Fibroblast of the aortic adventitia (primary cell): ENCODE measurements at regions not wholly inside any gene's neighbourhood (a gene's known extent, or its start where the extent isn't known, plus 50 kb on each side); places are given as distances from the start of the nearest gene placed in this dataset.

Experiments used
- DNase-seq: peaks from one replicate; pipeline ENCODE4 v3.0.0-alpha.2; 2010; ENCODE audit warnings: low read depth
- H3K4me3 ChIP-seq: 2 replicates; pipeline ENCODE4 v1.5.1; 2011; ENCODE audit warnings: low read depth, mild to moderate bottlenecking, control low read depth, low read length, moderate library complexity
- TF ChIP-seq, protein P1 (sequence below): IDR thresholded peaks from 2 replicates; pipeline ENCODE4 v1.5.1; 2011; ENCODE audit warnings: mild to moderate bottlenecking, low read length, control low read depth, inconsistent platforms; ENCODE audit not compliant: insufficient read depth

DNA sequence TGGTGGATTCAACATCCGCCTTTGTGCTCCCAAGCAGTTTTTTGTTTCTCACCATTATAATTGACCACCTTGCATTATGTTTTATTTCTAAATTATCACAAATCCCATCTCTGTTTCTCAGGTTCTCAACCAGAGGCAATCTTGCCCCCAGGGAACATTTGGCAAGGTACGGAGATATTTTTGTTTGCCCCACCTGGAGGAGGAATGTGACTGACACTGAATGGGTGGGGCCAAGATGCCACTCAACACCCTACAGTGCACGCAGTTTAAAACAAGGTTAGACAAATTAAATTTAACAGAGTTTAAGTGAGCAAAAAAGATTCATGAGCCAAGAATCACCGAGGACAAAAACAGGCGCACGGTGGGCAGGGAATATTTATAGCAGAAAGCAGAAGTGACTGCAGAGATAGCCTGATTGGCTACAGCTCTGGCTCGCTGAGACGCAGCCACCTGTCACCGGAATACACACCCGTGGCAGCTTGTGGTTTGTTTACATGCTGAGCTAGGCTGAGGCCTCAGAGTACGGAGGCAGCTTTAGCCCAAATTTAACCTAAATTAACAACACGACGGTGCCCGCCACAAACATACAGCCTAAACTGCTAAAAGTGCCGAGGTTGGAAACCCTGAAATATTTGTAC is 150.0 kb upstream of the ALKAL2 start:
- no peak overlapping the region for H3K4me3 ChIP-seq
- TF ChIP-seq, protein P1, sequence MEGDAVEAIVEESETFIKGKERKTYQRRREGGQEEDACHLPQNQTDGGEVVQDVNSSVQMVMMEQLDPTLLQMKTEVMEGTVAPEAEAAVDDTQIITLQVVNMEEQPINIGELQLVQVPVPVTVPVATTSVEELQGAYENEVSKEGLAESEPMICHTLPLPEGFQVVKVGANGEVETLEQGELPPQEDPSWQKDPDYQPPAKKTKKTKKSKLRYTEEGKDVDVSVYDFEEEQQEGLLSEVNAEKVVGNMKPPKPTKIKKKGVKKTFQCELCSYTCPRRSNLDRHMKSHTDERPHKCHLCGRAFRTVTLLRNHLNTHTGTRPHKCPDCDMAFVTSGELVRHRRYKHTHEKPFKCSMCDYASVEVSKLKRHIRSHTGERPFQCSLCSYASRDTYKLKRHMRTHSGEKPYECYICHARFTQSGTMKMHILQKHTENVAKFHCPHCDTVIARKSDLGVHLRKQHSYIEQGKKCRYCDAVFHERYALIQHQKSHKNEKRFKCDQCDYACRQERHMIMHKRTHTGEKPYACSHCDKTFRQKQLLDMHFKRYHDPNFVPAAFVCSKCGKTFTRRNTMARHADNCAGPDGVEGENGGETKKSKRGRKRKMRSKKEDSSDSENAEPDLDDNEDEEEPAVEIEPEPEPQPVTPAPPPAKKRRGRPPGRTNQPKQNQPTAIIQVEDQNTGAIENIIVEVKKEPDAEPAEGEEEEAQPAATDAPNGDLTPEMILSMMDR, result no peak
- no peak for DNase-seq

DNA sequence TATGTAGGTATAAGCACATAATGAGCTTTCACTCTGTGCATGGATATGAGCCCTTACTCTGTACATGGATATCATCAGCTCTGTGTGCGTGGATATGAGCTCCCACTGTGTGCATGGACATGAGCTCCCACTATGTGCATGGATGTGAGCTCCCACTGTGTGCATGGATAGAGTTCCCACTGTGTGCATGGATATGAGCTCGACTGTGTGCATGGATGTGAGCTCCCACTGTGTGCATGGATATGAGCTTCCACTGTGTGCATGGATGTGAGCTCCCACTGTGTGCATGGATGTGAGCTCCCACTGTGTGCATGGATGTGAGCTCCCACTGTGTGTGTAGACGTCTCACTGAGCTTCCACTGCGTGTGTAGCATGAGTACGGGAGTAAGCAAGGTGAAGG is 149.3 kb upstream of the ALKAL2 start:
- no peak overlapping the region for H3K4me3 ChIP-seq
- no peak for DNase-seq
- TF ChIP-seq, protein P1, result no peak

DNA sequence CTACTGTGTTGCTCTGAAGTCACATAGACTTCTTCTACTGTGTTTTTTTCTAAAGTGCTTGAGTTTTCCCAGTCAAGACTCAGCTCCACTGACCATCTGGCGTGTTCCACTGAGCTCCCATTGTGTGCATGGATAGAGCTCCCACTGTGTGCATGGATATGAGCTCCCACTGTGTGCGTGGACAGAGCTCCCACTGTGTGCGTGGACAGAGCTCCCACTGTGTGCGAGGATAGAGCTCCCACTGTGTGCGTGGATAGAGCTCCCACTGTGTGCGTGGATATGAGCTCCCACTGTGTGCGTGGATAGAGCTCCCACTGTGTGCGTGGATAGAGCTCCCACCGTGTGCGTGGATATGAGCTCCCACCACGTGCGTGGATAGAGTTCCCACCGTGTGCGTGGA is 148.3 kb upstream of the ALKAL2 start:
- no peak overlapping the region for H3K4me3 ChIP-seq
- TF ChIP-seq, protein P1, result no peak
- no peak for DNase-seq

DNA sequence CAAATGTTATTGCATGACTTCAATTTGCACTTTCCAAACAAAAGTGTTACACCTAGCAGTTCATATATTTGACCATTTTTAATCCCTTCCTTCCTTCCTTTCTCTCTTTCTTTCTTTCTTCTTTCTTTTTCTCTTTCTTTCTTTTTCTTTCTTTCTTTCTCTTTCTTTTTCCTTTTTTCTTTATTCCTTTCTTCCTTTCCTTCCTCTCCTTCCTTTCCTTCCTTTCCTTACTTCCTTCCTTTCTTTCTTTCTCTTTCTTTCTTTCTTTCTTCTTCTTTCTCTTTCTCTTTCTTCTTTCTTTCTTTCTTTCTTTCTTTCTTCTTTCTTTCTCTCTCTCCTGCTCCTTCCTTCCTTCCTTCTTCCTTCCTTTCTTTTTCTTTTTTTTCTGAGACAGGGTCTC is 146.7 kb upstream of the ALKAL2 start:
- H3K4me3 ChIP-seq, result no peak overlapping the region
- TF ChIP-seq, protein P1, result no peak
- no peak for DNase-seq

DNA sequence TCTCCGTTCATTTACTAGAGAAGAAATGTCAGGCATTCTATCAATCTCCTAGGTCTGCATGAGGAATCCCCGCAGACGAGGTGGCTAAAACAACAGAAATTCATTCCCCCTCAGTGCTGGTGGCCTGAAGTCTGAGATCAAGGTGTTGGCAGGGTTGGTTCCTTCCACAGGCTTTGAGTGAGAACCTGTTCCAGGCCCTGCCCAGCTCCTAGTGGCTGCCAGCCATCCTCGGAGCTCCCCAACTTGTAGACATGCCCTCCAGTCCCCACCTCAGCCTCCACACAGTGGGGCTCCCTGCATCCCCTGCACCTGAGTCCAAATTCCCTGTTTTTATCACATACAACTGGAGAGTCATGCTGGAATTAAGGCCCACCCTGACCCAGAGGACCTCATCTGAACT is 145.3 kb upstream of the ALKAL2 start:
- TF ChIP-seq, protein P1, result no peak
- no peak overlapping the region for H3K4me3 ChIP-seq
- no peak for DNase-seq

DNA sequence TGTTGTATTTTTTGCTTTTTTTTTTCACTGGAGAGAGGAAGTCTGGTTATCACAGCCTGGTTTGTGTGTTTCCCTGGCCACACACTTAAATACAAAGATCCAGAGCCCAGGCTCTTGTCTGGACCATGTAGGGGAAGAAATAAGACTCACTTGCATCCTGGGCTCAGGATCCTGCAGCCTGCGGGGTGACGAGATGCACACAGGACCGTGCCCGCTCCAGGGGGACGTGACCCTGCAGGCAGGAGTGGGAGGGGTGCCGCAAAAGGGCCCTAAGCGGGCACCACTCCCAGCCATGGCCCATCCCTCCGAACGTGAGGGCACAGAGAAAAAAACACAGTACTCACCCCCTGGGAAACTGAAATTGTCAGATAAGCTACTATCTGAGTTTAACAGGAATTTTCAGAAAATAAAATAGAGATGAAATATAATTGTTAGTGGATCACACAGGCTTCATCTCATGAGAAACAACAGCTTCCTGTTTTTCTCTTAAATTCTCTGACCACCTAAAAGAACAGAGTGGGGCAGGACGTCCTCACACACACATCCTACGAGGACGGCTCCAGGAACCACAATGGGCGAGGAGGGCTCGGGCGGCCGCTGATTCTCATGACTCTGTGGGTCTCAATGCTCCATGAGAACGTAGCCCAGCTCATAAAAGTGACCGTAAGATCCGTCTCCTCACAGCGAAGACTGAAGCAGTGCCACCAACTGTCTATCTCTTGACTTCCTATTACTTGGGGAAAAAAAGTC is 142.6 kb upstream of the ALKAL2 start:
- H3K4me3 ChIP-seq, result no peak overlapping the region
- DNase-seq, result no peak
- TF ChIP-seq, protein P1, result no peak
